Right lung (tissue), 2 donors: ENCODE measurements at regions not wholly inside any gene's neighbourhood (a gene's known extent, or its start where the extent isn't known, plus 50 kb on each side); places are given as distances from the start of the nearest gene placed in this dataset.
"Not testable (repeated sequence)": the region's sequence is repeated elsewhere in the genome, so short reads cannot be mapped to it uniquely, and the experiment has no call there.

ENCODE experiments used
- DNase-seq, 2 donors: peaks; one replicate each; pipeline ENCODE4 v3.0.0-alpha.2; 2013

DNA sequence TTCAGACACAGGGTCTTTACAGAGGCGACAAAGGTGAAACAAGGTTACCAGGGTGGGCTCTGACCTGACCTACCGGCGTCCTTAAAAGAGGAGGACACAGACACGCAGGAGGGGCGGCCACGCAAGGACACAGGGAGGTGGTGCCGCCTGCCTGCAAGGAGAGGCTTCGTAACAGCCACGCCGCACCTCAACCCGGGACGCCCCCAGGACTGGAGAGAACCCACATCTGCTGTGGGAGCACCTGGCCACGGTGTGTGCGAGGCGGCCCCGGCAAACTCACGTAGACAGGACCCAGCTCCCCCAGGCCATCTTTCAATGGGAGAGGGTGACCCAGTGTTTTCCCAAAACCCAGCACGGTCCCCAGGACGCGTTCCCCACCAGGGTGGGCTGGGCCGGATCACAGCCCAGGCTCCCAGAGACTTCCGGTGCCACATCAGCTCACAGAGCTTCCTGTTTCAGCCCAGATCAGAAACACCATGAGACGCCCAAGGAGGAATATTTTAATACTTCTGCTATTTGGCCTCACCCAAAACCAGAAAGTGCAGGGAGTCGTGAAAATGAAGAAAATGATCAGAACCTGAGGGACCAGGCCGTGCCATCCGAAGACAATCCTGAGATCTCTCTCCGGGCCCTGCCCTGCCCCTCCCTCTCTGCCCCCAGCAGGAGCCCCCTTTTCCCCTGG, 5417.4 kb upstream of the TPTE start:
- DNase-seq: not testable (repeated sequence)

GRCh38 chr21:5104562-5104928, 5416.8 kb upstream of the TPTE start:
- not testable (repeated sequence) for DNase-seq

DNA sequence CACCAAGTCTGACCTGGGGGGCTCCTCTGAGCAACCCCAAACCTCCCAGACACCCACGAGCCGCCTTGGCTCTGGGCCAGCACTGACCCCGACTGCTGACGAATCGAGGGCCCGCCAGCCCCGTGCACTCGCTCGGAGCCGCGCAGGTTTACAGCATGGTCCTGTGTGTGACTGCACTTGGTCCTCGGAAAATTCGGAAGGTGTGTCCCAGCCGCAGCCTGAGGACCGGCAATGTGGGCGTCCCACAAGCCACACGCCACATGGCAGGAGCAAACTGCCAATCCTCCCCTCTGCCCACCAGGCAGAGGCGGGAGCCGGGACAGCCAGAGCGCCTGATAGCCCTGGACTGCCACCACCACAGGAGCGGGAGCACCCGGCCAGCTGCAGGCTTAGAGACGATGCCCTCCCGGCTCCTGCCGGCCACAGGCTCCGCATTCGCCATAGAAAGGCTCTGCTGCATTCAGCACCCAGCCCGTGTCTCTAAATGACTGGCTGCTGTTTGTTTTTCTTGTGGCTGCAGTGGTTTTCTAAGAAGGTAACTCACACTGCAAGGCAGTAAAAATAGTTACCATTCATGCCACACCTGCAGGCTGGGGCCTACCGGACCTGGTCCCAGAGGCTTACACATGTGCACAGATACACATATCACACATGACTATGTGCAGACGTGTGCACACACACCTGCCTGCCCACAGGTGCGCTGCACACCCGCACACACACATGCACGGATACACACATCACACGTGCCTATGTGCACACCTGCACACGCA, 5415.3 kb upstream of the TPTE start:
- DNase-seq: not testable (repeated sequence)

GRCh38 chr21:5106767-5107464, 5414.5 kb upstream of the TPTE start:
- DNase-seq: not testable (repeated sequence)

DNA sequence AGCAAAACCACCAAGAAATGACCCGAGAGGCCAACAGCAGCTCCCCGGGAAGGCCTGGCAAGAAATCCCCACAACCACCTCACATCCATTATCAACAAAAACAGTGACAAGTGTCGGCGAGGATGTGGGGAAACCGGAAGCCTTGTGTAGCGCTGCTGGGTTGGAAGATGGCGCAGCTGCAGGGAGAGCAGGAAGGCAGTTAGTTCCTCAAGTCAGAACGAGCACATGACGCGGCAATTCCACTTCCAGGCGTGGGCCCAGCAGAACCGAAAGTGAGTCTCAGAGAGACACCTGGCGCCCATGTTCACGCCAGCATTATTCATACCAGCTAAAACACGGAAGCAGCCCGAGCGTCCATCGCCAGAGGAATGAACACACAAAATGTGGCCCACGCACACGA, 5413.7 kb upstream of the TPTE start:
- not testable (repeated sequence) for DNase-seq

DNA sequence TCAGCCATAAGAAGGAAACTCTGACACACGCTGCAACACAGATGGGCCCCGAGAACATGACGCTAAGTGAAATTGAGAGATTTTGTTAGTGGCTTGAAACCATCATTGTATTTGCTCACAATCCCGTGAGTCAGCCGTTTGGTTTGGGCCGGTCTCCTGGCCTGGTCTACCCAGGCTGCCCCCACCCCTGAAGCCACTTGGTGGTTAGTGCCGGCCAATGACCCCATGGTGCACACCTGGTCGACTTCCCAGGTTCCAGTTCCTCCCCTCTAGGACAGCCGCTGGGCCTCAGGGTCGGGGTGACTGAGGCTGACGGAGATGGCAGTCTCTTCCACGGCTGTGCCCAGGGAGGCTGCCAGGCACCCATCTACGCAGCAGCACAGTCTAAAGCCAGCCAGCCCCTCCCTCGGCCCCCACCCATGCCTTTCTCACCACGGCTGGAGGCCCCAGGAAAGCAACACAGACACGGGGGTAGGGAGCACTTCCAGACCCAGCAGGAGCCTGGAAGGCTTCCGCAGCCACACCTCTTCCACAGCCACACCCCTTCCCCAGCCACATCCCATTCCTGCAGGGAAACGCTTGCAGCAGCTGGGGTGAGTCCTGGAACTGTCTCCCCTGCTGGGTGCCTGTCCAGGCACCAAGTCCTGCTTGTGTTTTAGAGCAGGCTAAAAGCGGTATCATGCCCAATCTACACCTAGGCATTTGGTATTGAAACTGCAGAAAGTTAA, 5413.2 kb upstream of the TPTE start:
- DNase-seq: not testable (repeated sequence)

DNA sequence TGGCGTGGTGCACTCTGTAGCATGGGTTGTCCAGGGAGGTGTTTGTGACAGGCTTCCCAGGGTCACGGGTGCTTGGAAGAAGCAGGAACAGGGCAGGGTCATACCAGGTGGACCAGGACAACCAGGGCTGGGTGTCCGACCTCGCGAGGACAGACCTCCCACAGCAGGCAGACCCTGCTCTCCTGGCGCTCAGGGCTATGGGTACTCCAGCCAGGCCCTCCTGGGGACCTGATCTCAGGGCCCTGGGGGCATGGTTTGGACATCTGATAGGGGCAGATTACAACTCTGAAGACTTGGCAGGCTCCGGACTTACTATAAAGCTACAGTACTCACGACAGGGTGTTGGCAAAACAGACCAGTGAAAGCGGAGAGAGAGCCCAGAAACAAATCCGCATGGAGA, 5410.2 kb upstream of the TPTE start:
- DNase-seq: not testable (repeated sequence)

DNA sequence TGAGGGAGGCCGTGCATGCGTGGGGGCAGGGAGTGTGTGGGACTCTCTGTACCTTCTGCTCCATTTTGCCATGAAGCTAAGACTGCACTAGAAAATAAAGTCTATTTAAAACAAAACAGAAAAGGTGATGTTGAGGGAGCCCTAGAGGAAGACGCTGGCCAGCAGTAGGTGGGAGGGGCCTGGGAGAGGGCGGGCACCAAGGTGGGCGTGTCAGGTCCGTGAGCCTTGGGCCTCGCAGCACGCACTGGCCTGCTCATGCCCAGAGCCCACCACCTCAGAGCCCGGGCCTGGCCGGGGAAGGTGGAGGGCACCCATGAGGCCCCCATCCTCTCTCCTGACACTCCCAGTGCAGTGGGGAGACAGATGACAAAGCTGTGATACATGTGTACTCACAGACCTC, 5408.3 kb upstream of the TPTE start:
- DNase-seq: not testable (repeated sequence)

DNA sequence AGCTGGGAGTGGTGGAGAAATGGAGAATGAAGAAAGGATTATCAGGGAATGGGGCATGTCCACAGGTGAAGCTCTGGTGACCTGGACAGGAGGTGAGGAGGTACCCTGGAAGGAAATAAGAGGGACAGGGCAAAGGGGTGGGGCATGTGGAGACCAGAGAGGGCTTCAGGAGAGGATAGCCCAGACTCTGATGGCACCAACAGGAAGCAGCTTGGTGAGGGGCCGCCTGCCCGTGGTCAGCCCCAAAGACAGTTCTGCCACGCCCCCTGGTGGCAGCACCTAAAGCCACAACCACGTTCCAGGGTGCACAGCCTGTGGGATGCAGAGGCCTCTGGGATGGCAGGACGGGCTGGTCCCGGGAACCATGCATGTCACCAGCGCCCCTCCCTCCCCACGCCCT, 5406.9 kb upstream of the TPTE start:
- not testable (repeated sequence) for DNase-seq

- not testable (repeated sequence) for DNase-seq
Observed at GRCh38 chr21:5114893-5115645, 5406.3 kb upstream of the TPTE start.

- DNase-seq: not testable (repeated sequence)
Observed at GRCh38 chr21:5115646-5116343, 5405.6 kb upstream of the TPTE start.

GRCh38 chr21:5116344-5117123, 5404.8 kb upstream of the TPTE start:
- not testable (repeated sequence) for DNase-seq

DNA sequence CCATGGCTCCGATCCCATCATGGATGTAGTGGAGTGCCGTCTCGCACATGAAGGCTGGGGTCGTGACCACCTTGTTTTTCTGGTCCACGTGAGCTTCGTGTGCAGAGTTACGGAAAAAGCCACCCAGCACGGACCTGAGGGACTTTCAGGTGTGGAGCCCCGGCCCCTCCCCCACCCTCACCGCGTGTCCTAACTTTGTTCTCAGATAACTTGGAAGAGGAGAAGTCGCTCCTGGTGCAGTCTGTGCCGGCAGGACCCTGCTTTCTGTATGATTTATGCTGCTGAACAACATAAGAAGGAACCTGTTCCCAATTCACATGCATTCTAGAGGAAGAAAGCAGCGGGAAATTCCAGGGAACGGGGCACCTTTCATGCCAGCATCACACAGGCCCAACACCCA, 5404.2 kb upstream of the TPTE start:
- not testable (repeated sequence) for DNase-seq

DNA sequence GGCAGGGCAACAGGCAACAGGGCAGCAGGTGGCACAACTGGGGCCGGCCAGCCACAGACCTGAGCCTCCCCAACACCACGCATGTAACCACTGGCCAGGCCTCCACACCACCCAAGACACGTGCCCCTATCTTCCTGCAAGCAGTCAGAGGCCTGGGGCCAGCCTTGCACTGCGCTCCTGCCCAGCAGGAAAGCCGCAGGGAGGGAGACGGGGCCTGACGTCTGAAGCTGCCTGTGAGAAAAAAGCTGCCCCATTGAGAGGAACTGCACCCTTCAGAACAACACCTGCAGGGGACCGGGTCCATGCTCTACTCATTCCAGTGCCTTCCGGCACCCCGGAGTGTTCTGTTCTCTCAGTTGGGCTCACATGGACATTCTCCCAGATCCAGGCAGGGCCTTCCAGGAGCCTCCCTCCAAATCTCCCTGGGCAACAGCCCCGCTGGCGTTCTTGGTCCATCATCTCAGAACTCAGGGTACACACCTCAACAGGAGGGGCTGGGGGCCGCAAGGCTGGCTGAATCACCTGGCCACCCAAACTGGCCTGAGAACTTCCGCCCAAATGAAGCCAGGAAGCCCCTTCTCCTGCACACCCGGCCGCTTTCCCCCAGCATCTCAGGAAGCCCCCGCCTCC, 5403.6 kb upstream of the TPTE start:
- DNase-seq: not testable (repeated sequence)

GRCh38 chr21:5118296-5118679, 5403.1 kb upstream of the TPTE start:
- not testable (repeated sequence) for DNase-seq

DNA sequence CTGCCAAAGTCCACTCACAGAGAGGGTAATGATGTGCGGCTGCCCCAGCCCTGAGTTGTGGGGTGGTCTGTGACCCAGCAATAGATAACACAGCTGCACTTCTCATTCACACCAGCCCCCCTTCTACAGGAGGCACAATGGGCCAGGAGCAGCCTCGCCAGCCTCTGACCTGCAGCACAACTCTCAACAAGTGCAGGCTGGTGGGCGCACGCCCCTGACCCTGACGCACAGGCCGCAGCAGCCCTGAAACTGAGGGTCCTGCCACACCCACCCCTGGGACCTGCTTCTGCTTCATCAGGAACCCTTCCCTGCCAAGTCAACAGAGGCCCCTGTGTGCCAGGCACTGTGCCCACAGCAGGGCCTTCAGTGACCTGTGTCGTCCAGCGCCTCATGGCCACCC, 5402.2 kb upstream of the TPTE start:
- not testable (repeated sequence) for DNase-seq

- DNase-seq: peak; percentile 41 to 44
Observed at GRCh38 chr21:5121399-5121798, 5400.0 kb upstream of the TPTE start.

GRCh38 chr21:5121849-5122248, 5399.5 kb upstream of the TPTE start:
- not testable (repeated sequence) for DNase-seq

- DNase-seq: not testable (repeated sequence)
Observed at GRCh38 chr21:5123655-5124054, 5397.7 kb upstream of the TPTE start.
